ENCODE measurements at regions not wholly inside any gene's neighbourhood (a gene's known extent, or its start where the extent isn't known, plus 50 kb on each side); places are given as distances from the start of the nearest gene placed in this dataset.

DNA sequence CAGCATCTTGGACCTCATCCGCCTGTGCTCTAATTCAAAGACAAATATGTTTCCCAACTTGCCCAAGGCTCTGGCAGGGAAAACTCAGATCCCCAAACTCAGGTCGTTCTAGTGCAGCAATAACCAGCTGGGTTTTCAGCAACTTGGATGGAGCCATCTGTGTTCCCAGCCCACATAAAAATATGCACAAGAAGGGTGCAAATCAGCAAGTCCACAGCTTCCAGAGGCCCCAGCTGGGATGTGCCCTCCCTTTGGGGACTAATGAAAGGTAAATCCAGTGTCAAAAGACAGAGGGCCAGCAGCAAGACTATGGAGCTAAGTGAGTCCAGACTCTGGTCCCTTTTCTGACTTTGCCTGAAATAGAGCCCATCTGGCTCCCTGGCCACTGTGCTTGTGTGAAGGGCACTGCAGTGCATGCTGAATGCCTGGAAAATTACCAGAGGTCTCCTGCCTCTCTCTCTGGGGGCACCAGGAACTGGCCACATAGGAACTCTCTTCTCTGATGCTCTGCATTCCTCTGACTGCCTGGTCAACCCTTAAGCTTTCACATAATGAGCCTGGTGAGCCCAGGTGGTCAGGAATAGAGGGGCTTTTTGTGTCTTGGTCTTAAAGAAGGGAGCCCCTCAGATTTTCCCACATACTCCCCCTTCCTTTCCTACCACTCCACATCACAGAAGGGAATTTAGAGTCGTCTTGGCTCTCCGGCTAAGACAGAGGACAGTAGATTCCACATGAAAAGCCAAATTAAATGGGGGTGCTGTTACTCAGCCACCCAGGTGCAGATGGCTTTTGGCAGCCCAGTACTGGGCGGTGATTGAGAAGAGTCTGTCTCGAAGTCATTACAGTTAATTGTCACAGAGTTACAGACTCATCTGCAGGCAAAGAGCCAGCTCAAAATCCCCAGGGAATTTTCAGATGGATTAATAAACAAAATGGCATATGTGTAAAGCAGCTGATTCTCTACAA, 88.1 kb upstream of the C1orf21 start:
- Mint-ChIP-seq H3K4me3 (ENCODE audit: low read depth, unreplicated experiment) (no peak overlapping the region), H3K9me3 (ENCODE audit: low read depth, unreplicated experiment) (no peaks in the 10 kb centered on the region), H3K27me3 (ENCODE audit: unreplicated experiment) (no peaks in the 10 kb centered on the region), H3K4me1 (ENCODE audit: low read depth, unreplicated experiment) (no peaks in the 10 kb centered on the region), H3K27ac (ENCODE audit: unreplicated experiment) (no peak overlapping the region), H3K36me3 (ENCODE audit: insufficient read depth, unreplicated experiment) (no peaks in the 10 kb centered on the region)
- BruUV-seq (replicated peaks): no TSS peak
- intact Hi-C loops (cut with micrococcal nuclease; ENCODE audit: unreplicated experiment): no loop called here
- no peak for DNase-seq
- CTCF ChIA-PET: interaction anchor here (1.4 kb wide), 1 partner anchor 12 kb away, joined by 3 read pairs; no protein-coding TSS in a partner anchor
- TF ChIP-seq, protein P1, sequence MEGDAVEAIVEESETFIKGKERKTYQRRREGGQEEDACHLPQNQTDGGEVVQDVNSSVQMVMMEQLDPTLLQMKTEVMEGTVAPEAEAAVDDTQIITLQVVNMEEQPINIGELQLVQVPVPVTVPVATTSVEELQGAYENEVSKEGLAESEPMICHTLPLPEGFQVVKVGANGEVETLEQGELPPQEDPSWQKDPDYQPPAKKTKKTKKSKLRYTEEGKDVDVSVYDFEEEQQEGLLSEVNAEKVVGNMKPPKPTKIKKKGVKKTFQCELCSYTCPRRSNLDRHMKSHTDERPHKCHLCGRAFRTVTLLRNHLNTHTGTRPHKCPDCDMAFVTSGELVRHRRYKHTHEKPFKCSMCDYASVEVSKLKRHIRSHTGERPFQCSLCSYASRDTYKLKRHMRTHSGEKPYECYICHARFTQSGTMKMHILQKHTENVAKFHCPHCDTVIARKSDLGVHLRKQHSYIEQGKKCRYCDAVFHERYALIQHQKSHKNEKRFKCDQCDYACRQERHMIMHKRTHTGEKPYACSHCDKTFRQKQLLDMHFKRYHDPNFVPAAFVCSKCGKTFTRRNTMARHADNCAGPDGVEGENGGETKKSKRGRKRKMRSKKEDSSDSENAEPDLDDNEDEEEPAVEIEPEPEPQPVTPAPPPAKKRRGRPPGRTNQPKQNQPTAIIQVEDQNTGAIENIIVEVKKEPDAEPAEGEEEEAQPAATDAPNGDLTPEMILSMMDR (IDR thresholded peaks at IDR 0.05; ENCODE audit: unreplicated experiment): no peak

DNA sequence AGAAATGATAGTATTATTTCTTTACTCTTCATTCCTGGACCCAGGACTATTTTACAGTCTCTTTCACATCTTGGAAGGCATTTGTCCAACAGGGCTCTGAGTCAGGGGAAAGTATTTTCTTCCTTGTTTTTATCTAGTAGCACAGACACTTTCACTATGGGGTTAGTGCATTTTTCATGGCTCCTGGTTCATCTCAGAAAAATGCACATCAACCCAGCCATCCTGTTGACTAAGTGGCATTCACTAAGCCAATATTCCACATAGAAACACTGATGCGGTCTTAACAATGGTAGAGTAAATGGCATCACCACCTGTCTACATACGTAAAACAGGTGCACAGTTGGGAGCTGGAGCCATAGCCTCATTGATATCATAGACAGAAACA, 87.4 kb upstream of the C1orf21 start:
- H3K4me3 Mint-ChIP-seq (ENCODE audit: low read depth, unreplicated experiment): no peak overlapping the region
- intact Hi-C loops (cut with micrococcal nuclease; ENCODE audit: unreplicated experiment): no loop called here
- BruUV-seq (replicated peaks): no TSS peak

DNA sequence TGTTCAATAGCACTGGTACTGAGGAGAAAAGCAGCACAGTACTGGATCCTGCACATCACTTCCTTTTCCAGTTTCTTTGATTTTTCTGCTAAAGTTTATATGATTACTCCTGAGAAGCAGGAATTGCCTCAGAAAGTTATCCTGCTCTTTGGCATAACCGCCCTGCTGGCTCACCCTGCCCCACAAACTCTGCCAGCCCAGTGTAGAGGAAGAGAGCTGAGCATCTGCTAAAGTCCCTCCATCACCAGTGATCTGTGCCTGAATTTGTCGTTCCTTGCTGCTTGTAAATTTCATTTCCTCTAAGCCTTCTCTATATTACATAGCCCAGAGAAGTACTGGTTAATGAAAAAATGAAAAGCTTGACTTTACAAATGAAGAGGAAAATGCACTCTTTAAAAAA, 87.0 kb upstream of the C1orf21 start:
- CTCF ChIA-PET: interaction anchor here (1.4 kb wide), 1 partner anchor 11 kb away, joined by 3 read pairs; no protein-coding TSS in a partner anchor
- BruUV-seq (replicated peaks): no TSS peak
- no peaks in the 10 kb centered on the region for H3K36me3 Mint-ChIP-seq (ENCODE audit: insufficient read depth, unreplicated experiment)
- intact Hi-C loops (cut with micrococcal nuclease; ENCODE audit: unreplicated experiment): no loop called here
- no peaks in the 10 kb centered on the region for H3K27me3 Mint-ChIP-seq (ENCODE audit: unreplicated experiment)
- H3K9me3 Mint-ChIP-seq (ENCODE audit: low read depth, unreplicated experiment): peaks cover 3% of the 10 kb centered on the region
- no peak overlapping the region for H3K4me3 Mint-ChIP-seq (ENCODE audit: low read depth, unreplicated experiment)
- no peak for DNase-seq
- peak overlapping the region; percentile 27 for H3K27ac Mint-ChIP-seq (ENCODE audit: unreplicated experiment)
- TF ChIP-seq, protein P1 (IDR thresholded peaks at IDR 0.05; ENCODE audit: unreplicated experiment): no peak
- no peaks in the 10 kb centered on the region for H3K4me1 Mint-ChIP-seq (ENCODE audit: low read depth, unreplicated experiment)

More for the DNA sequence above, 87.4 kb upstream of the C1orf21 start:
- CTCF ChIA-PET: interaction anchor here (1.4 kb wide), 1 partner anchor 11 kb away, joined by 3 read pairs; no protein-coding TSS in a partner anchor
- no peak for DNase-seq
- Mint-ChIP-seq H3K27me3 (ENCODE audit: unreplicated experiment) (no peaks in the 10 kb centered on the region), H3K9me3 (ENCODE audit: low read depth, unreplicated experiment) (no peaks in the 10 kb centered on the region), H3K4me1 (ENCODE audit: low read depth, unreplicated experiment) (no peaks in the 10 kb centered on the region), H3K27ac (ENCODE audit: unreplicated experiment) (peak overlapping the region; percentile 27), H3K36me3 (ENCODE audit: insufficient read depth, unreplicated experiment) (no peaks in the 10 kb centered on the region)
- TF ChIP-seq, protein P1 (IDR thresholded peaks at IDR 0.05; ENCODE audit: unreplicated experiment): no peak

DNA sequence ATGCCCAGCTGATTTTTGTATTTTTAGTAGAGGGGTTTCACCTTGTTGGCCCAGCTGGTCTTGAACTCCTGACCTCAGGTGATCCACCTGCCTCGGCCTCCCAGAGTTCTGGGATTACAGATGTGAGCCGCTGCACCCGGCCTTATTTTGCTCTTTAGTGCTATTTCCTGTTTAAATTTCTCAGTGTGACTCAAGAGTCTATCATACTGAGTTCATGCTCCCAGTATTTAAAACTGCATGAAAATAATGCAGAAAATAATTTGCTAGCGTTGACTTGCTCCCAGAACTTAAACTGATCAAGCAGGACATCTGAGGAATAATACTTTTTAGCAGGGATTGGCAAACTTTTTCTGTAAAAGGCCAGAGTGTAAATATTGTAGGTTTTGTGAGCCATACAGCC, 86.4 kb upstream of the C1orf21 start:
- Mint-ChIP-seq H3K27me3 (ENCODE audit: unreplicated experiment) (no peaks in the 10 kb centered on the region), H3K27ac (ENCODE audit: unreplicated experiment) (no peak overlapping the region), H3K36me3 (ENCODE audit: insufficient read depth, unreplicated experiment) (no peaks in the 10 kb centered on the region), H3K4me1 (ENCODE audit: low read depth, unreplicated experiment) (no peaks in the 10 kb centered on the region), H3K9me3 (ENCODE audit: low read depth, unreplicated experiment) (peaks cover 3% of the 10 kb centered on the region), H3K4me3 (ENCODE audit: low read depth, unreplicated experiment) (no peak overlapping the region)
- no TSS peak for BruUV-seq (replicated peaks)
- CTCF ChIA-PET: interaction anchor here (1.4 kb wide), 1 partner anchor 10 kb away, joined by 3 read pairs; no protein-coding TSS in a partner anchor
- no peak for DNase-seq
- intact Hi-C loops (cut with micrococcal nuclease; ENCODE audit: unreplicated experiment): no loop called here
- TF ChIP-seq, protein P1 (IDR thresholded peaks at IDR 0.05; ENCODE audit: unreplicated experiment): no peak

All from Calu3 (cell line).